Astrocyte (in vitro differentiated cells and primary cell): ENCODE measurements at regions not wholly inside any gene's neighbourhood (a gene's known extent, or its start where the extent isn't known, plus 50 kb on each side); places are given as distances from the start of the nearest gene placed in this dataset.

Source experiments
- EZH2 ChIP-seq: IDR thresholded peaks from 2 replicates; pipeline ENCODE4 v1.6.1; 2012; ENCODE audit warnings: mild to moderate bottlenecking, low read length, inconsistent platforms; ENCODE audit not compliant: insufficient read depth
- TF ChIP-seq, protein P1 (sequence below): IDR thresholded peaks from 2 replicates; pipeline ENCODE4 v1.5.1; 2011; ENCODE audit warnings: low read depth, mild to moderate bottlenecking, inconsistent platforms, low read length, moderate library complexity; ENCODE audit not compliant: insufficient read depth

DNA sequence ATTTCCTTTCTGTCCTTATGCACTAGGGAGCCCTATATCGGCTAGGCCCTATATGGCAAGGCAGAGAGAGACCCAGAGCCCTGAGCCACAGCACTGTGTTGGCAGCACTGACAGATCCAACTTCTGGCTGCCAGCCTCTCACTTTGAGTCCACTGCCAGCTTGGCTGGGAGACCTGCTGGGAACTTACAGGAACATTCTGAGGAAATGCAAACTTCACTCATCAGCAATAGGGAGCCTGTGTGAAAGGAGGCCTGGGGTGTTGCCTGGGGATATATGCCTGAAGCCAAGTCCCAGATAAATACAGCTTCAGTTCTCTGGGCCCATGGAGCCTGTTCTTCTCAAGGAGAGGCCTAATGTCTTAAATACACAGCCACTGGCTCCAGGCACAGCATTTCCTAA lies 78.0 kb downstream of the ADRB2 start:
- TF ChIP-seq, protein P1, sequence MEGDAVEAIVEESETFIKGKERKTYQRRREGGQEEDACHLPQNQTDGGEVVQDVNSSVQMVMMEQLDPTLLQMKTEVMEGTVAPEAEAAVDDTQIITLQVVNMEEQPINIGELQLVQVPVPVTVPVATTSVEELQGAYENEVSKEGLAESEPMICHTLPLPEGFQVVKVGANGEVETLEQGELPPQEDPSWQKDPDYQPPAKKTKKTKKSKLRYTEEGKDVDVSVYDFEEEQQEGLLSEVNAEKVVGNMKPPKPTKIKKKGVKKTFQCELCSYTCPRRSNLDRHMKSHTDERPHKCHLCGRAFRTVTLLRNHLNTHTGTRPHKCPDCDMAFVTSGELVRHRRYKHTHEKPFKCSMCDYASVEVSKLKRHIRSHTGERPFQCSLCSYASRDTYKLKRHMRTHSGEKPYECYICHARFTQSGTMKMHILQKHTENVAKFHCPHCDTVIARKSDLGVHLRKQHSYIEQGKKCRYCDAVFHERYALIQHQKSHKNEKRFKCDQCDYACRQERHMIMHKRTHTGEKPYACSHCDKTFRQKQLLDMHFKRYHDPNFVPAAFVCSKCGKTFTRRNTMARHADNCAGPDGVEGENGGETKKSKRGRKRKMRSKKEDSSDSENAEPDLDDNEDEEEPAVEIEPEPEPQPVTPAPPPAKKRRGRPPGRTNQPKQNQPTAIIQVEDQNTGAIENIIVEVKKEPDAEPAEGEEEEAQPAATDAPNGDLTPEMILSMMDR: no peak
- no peak for TF ChIP-seq EZH2
